CD4-positive, alpha-beta memory T cell (primary cell): ENCODE measurements at regions not wholly inside any gene's neighbourhood (a gene's known extent, or its start where the extent isn't known, plus 50 kb on each side); places are given as distances from the start of the nearest gene placed in this dataset.

ENCODE experiments used
- CTCF ChIA-PET: fragments of 350-600 bp; sonication (Branson Sonifier 250); formaldehyde crosslinking; loops from one replicate; lab custom pipeline; 2021; ENCODE audit warnings: inconsistent platforms; ENCODE audit not compliant: partially characterized antibody; lab: Charles Lee
- POLR2A ChIA-PET: fragments of 350-600 bp; sonication (Branson Sonifier 250); formaldehyde crosslinking; loops from one replicate; lab custom pipeline; 2021; ENCODE audit not compliant: partially characterized antibody; lab: Charles Lee
- DNase-seq, 5 donors: peaks; one replicate each; pipeline versions ENCODE4 v3.0.0 to v3.0.0-alpha.2; 2020 to 2022; ENCODE audit warnings: mixed read lengths in 1 of 5
- H3K27ac ChIP-seq: one replicate; pipeline ENCODE4 v1.7.0; 2013; ENCODE audit warnings: low read depth, low read length
- H3K27me3 ChIP-seq: 2 replicates; pipeline ENCODE4 v1.7.0; 2013; ENCODE audit warnings: mild to moderate bottlenecking, low read length, moderate library complexity; ENCODE audit not compliant: insufficient read depth
- H3K36me3 ChIP-seq: 2 replicates; pipeline ENCODE4 v1.7.0; 2013; ENCODE audit warnings: mild to moderate bottlenecking, low read length, moderate library complexity; ENCODE audit not compliant: insufficient read depth
- H3K4me1 ChIP-seq: 2 replicates; pipeline ENCODE4 v1.7.0; 2013; ENCODE audit warnings: mild to moderate bottlenecking, low read length, moderate library complexity; ENCODE audit not compliant: insufficient read depth
- H3K4me3 ChIP-seq, 2 donors: one replicate each; pipeline ENCODE4 v1.7.0; 2013; ENCODE audit warnings: low read length in 2 of 2, mild to moderate bottlenecking in 1 of 2
- H3K9me3 ChIP-seq, 2 donors: one replicate each; pipeline ENCODE4 v1.7.0; 2013; ENCODE audit warnings: low read length in 2 of 2, control low read depth in 1 of 2; ENCODE audit not compliant: control insufficient read depth in 1 of 2
- H3K27ac Mint-ChIP-seq, 7 donors: one replicate each; pipeline ENCODE4 v1.8.0; 2020 to 2021; ENCODE audit warnings: mixed read lengths in 7 of 7, mild to moderate bottlenecking in 6 of 7, inconsistent platforms in 3 of 7, moderate library complexity in 3 of 7
- H3K27me3 Mint-ChIP-seq, 2 donors: one replicate each; pipeline ENCODE4 v1.8.0; 2020 to 2021; ENCODE audit warnings: mixed read lengths in 2 of 2
- H3K36me3 Mint-ChIP-seq, 2 donors: one replicate each; pipeline ENCODE4 v1.8.0; 2020 to 2021; ENCODE audit warnings: mixed read lengths in 2 of 2, inconsistent platforms in 1 of 2, mild to moderate bottlenecking in 1 of 2
- H3K4me1 Mint-ChIP-seq, 4 donors: one replicate each; pipeline ENCODE4 v1.8.0; 2020 to 2021; ENCODE audit warnings: mixed read lengths in 4 of 4, mild to moderate bottlenecking in 1 of 4
- H3K4me3 Mint-ChIP-seq, 8 donors: one replicate each; pipeline ENCODE4 v1.8.0; 2020 to 2021; ENCODE audit warnings: mixed read lengths in 8 of 8, mild to moderate bottlenecking in 7 of 8, moderate library complexity in 6 of 8, inconsistent platforms in 3 of 8
- H3K9me3 Mint-ChIP-seq, 8 donors: one replicate each; pipeline ENCODE4 v1.8.0; 2020 to 2021; ENCODE audit warnings: mixed read lengths in 8 of 8, mild to moderate bottlenecking in 5 of 8, inconsistent platforms in 3 of 8, moderate library complexity in 1 of 8
- intact Hi-C: fragments of 100-400 bp; cut with micrococcal nuclease; formaldehyde crosslinking; loops from one replicate; pipeline ENCODE4 v1.15.1; 2023

DNA sequence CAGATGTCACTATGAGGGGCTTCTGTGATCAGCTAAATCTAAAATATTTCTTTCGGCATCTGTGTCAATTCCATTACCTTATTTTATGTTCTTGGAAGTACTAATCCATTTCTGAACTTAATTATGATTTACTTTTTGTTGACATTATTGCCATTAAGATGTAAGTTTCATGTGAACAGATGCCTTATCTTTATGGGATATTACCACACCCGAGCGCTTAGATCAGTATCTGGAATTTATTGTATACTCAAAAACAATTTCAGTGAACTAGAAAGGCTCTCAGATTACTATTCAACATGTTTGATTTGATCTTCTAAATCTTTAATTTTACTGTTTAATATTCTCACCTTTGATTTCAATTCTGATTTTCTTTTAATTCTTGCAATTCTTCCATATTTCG, 567.7 kb upstream of the TLE4 start:
- Mint-ChIP-seq H3K27ac (no peak overlapping the region), H3K4me1 (no peaks in the 10 kb centered on the region), H3K9me3 (peaks cover 0 to 3% (median 2%) of the 10 kb centered on the region in 8 donors), H3K27me3 (no peaks in the 10 kb centered on the region), H3K36me3 (no peaks in the 10 kb centered on the region), H3K4me3 (no peak overlapping the region)
- intact Hi-C loops = no loop called here
- Histone ChIP-seq H3K27ac (no peak overlapping the region), H3K27me3 (no peaks in the 10 kb centered on the region), H3K4me3 (no peak overlapping the region), H3K4me1 (no peaks in the 10 kb centered on the region), H3K9me3 (no peaks in the 10 kb centered on the region), H3K36me3 (no peaks in the 10 kb centered on the region)
- ChIA-PET POLR2A (no interaction called here), CTCF (no interaction called here)
- DNase-seq = no peak

DNA sequence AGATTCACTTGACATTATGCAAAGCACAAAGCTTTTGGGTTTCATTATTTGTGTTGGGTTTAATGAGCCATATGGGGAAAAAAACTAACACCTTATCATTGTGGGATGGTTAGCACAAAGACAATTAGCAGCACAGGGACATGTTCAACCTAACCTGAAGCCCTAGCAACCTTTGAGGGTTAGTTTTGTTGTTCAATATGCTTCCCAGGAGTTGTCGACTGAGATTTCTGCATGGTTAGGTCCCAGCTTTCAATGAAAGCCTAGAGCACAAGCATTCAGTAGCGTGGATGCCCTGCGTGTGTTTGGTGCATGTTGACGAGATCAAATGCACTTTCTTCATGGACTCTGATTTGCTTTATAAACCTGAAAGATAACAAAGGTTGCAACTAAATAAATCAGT, 565.2 kb upstream of the TLE4 start:
- Histone ChIP-seq H3K4me3 (no peak overlapping the region), H3K27ac (no peak overlapping the region), H3K36me3 (no peaks in the 10 kb centered on the region), H3K9me3 (no peaks in the 10 kb centered on the region), H3K27me3 (no peaks in the 10 kb centered on the region), H3K4me1 (no peaks in the 10 kb centered on the region)
- CTCF ChIA-PET = no interaction called here
- H3K9me3 Mint-ChIP-seq = peaks cover 0 to 6% (median 2%) of the 10 kb centered on the region in 8 donors
- POLR2A ChIA-PET = no interaction called here
- H3K27me3 Mint-ChIP-seq = no peaks in the 10 kb centered on the region
- no peak for DNase-seq
- no peak overlapping the region for H3K4me3 Mint-ChIP-seq
- intact Hi-C loops = no loop called here
- no peaks in the 10 kb centered on the region for H3K36me3 Mint-ChIP-seq
- H3K4me1 Mint-ChIP-seq = no peaks in the 10 kb centered on the region
- no peak overlapping the region for H3K27ac Mint-ChIP-seq

DNA sequence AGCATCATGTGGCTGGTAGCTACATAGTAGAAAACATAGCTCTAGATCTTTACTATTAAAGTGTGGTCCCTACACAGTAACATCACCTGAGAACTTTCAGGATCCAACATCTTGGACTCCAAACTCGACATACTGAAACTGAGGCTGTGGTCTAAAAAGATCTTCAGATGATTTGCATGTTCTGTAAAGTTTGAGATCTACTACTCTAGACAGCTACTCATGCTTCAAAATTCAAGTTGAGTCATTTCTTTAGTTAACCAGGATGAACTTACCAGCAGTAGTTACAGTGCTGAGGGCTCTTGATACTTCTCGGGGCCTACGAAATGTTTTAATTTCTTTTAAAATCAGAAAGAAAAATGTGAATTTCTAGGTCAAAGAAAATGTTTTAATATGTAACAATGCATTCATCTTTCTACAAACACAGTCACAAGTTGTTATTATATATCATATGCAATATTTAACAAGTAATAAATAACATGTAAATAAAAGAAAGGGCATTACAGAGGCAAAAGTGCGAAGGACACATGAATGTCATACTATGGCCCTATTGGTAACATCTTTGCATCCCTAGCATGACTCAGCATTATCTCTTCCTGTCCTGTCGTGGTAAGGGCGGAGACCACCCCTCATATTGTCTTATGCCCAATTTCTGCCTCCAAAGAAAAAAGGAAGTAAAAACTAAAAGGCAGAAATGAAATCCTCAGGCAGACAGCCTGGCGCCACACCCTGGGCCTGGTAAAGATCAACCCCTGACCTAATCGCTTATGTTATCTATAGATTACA, 563.9 kb upstream of the TLE4 start:
- Mint-ChIP-seq H3K36me3 (no peaks in the 10 kb centered on the region), H3K4me1 (no peaks in the 10 kb centered on the region), H3K9me3 (peaks cover 0 to 6% (median 2%) of the 10 kb centered on the region in 8 donors), H3K27me3 (no peaks in the 10 kb centered on the region), H3K27ac (no peak overlapping the region), H3K4me3 (no peak overlapping the region)
- Histone ChIP-seq H3K4me1 (no peaks in the 10 kb centered on the region), H3K36me3 (no peaks in the 10 kb centered on the region), H3K27me3 (no peaks in the 10 kb centered on the region), H3K27ac (no peak overlapping the region), H3K4me3 (no peak overlapping the region), H3K9me3 (no peaks in the 10 kb centered on the region)
- CTCF ChIA-PET = no interaction called here
- DNase-seq = no peak
- POLR2A ChIA-PET = no interaction called here
- intact Hi-C loops = no loop called here

DNA sequence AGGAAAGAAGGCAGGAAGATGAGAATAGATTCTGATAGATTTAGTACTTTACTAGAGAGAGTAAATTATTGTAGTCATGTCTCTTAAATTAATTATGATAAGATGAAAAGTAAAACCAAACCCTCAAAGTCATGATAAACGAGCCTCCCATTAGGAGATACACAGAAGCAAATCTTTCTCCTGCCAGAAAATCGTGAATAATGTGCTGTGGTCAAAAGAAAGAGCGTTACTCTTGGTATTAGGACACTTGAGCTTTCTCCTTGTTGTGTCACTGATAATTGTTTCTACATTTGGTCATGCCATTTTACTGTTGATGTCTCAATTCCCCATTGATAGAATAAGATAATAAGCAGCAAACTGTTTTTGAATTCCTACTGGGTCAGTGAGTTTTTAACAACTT, 562.8 kb upstream of the TLE4 start:
- no peaks in the 10 kb centered on the region for H3K36me3 Mint-ChIP-seq
- H3K9me3 ChIP-seq = no peaks in the 10 kb centered on the region

DNA sequence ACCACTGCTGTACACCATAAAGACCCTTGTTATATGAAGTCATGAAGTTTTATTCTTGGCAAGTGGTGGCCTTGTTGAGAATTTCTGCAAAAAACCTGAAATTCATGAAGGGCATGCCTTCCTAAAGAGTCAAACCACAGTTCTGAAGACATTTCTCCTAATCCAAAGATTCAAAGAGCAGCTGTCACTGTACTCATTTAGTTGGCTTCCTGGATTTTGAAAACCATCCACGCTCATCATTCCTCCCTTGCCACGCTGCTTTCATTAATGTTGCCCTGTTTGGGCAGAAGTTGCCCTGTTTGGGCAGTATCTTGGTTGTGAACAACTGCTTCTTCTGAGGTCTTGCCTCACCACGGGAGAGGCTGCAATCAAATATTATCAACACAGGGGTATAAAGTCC, 560.3 kb upstream of the TLE4 start:
- Histone ChIP-seq H3K4me1 (no peaks in the 10 kb centered on the region), H3K27ac (no peak overlapping the region), H3K9me3 (no peaks in the 10 kb centered on the region), H3K36me3 (no peaks in the 10 kb centered on the region), H3K27me3 (no peaks in the 10 kb centered on the region), H3K4me3 (no peak overlapping the region)
- no peak overlapping the region for H3K4me3 Mint-ChIP-seq
- CTCF ChIA-PET = no interaction called here
- no peaks in the 10 kb centered on the region for H3K27me3 Mint-ChIP-seq
- no peaks in the 10 kb centered on the region for H3K36me3 Mint-ChIP-seq
- DNase-seq = no peak
- intact Hi-C loops = no loop called here
- H3K4me1 Mint-ChIP-seq = no peaks in the 10 kb centered on the region
- peaks cover 0 to 3% (median 0%) of the 10 kb centered on the region in 8 donors for H3K9me3 Mint-ChIP-seq
- POLR2A ChIA-PET = no interaction called here
- H3K27ac Mint-ChIP-seq = no peak overlapping the region

More for the DNA sequence above, 562.8 kb upstream of the TLE4 start:
- intact Hi-C loops = no loop called here
- no peaks in the 10 kb centered on the region for H3K27me3 ChIP-seq
- H3K27ac ChIP-seq = no peak overlapping the region
- Mint-ChIP-seq H3K4me1 (no peaks in the 10 kb centered on the region), H3K4me3 (no peak overlapping the region), H3K27ac (no peak overlapping the region), H3K9me3 (peaks cover 0 to 6% (median under 1%) of the 10 kb centered on the region in 8 donors), H3K27me3 (no peaks in the 10 kb centered on the region)
- ChIA-PET POLR2A (no interaction called here), CTCF (no interaction called here)
- no peaks in the 10 kb centered on the region for H3K4me1 ChIP-seq
- no peak overlapping the region for H3K4me3 ChIP-seq
- no peaks in the 10 kb centered on the region for H3K36me3 ChIP-seq
- no peak for DNase-seq

DNA sequence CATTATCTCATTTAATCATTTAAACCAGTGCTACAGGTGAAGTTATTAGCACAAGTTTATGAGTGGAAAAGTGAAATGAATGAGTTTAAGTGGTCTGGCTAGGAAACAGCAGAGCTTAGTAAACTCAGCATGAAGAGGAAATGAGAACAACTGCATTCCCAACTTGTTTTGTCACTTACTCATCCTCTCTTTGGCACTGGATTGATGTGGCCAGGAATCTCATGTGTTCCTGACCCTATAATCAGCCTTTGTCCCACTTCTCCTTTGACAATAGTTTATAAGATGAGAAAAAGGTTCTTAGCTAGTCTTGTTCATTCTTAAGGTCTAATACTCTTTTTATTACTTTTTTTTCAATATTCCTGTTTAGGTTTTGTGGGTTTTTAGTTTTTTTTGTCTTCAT, 559.2 kb upstream of the TLE4 start:
- intact Hi-C loops = no loop called here
- ChIA-PET CTCF (no interaction called here), POLR2A (no interaction called here)
- no peak for DNase-seq
- Mint-ChIP-seq H3K9me3 (peaks cover 0 to 3% (median 0%) of the 10 kb centered on the region in 8 donors), H3K36me3 (no peaks in the 10 kb centered on the region), H3K27me3 (no peaks in the 10 kb centered on the region), H3K4me1 (no peaks in the 10 kb centered on the region), H3K4me3 (no peak overlapping the region), H3K27ac (no peak overlapping the region)
- H3K27ac ChIP-seq = no peak overlapping the region
- H3K4me3 ChIP-seq = no peak overlapping the region
- H3K36me3 ChIP-seq = no peaks in the 10 kb centered on the region
- H3K4me1 ChIP-seq = no peaks in the 10 kb centered on the region
- H3K9me3 ChIP-seq = no peaks in the 10 kb centered on the region
- no peaks in the 10 kb centered on the region for H3K27me3 ChIP-seq

DNA sequence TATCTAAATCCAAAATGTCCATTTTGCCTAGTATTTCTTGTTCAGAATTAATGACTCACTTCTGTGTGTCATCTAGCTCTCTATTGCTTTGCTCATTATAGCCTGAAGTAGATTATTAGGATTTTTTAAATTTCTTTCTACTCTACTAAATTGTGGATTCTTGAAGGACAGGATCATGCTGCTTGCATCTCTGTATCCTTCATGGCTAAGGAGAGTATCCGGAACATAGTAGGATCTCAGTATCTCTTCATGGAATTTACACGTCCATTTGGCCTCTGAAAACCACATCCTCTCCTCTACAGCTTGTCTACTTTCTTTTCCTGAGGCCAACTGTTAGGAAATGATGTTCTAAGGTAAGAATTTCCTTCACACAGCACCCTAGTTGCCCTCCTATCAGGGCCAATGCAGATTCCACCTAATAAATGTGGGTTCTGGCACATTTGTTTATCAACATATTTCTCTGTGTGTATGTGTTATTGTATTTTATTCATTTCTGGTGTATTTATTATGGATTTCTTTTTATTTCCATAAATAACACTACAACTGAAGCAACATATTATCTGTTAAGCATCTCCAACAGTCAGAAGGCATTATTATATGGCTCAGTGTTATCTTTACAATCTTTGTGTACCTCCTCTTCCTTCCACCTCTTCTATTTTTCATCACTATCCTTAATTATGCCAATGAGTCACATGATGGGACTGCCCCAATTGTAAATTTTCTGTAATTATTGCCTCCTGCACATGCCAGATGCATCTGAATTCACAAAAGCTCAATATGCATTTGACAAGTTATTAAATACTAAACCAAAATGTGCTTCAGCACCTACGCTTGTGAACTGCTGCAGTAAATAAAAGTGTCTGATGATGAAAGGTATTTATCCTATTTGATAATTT, 557.8 kb upstream of the TLE4 start:
- intact Hi-C loops = no loop called here
- peak overlapping the region in 1 of 8 donors; percentile 50 for H3K4me3 Mint-ChIP-seq
- peaks cover 0 to 3% (median 0%) of the 10 kb centered on the region in 8 donors for H3K9me3 Mint-ChIP-seq
- Histone ChIP-seq H3K4me3 (no peak overlapping the region), H3K36me3 (no peaks in the 10 kb centered on the region), H3K9me3 (no peaks in the 10 kb centered on the region), H3K4me1 (no peaks in the 10 kb centered on the region), H3K27ac (no peak overlapping the region), H3K27me3 (no peaks in the 10 kb centered on the region)
- no peak overlapping the region for H3K27ac Mint-ChIP-seq
- ChIA-PET CTCF (no interaction called here), POLR2A (no interaction called here)
- H3K36me3 Mint-ChIP-seq = no peaks in the 10 kb centered on the region
- H3K4me1 Mint-ChIP-seq = no peaks in the 10 kb centered on the region
- DNase-seq = no peak
- no peaks in the 10 kb centered on the region for H3K27me3 Mint-ChIP-seq
